ENCODE measurements at regions not wholly inside any gene's neighbourhood (a gene's known extent, or its start where the extent isn't known, plus 50 kb on each side); places are given as distances from the start of the nearest gene placed in this dataset.

DNA sequence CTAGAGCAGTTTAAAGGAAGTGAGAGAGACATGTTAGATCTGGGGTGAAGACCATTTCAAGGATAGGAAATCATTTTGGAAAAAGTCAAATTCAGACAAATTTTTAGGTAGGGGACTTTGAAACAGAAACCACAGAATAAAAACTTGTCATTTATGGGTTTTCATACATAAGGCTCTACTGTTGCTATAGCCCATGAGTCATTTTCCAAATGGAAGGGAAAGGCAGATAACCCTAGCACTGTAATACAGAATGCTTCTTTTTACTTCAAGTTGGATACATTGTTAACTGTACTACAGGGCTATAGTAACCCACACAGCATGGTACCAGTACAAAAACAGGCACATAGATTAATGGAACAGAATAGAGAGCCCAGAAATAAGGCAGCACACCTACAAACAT, 455.4 kb downstream of the EBF1 start:
- no peak for DNase-seq (ENCODE audit: low read depth)

DNA sequence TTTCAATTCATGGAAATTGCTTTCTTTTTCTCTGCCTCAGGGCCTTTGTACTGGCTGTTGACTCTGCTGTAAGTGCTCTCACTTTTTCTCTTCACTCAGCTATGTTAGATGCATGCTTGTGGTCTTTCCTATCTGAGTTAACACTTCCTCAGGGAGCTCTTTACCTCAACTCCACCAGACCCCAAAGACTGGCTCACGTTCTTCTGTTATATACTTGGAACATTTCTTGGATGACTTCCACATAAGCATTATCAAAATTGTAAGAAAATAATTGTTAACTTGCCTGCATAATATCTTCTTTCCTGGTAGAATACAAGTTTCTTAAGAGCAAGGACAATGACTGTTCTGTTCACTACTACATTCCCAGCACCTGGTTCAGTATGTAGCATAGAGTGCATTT, 455.9 kb downstream of the EBF1 start:
- no peak for DNase-seq (ENCODE audit: low read depth)

DNA sequence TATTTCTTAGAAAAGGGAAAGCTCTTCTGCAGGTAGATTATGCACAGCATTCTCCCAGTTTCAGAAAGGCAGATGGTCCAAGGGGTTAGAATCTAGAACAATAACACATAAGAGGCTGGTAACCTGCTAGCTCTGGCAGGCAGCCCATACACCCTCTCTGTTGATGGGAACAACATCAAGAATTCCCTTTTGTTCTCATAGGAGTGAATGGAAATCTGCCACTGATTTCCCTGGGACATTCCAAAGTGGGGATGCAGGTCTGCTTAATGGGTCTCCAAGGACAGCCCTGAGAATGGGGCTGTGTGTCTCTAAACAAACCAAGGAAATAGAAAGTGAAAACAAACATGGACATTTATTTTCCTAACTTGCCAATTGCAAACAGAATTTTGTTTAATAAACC, 456.8 kb downstream of the EBF1 start:
- DNase-seq (ENCODE audit: low read depth), result no peak

DNA sequence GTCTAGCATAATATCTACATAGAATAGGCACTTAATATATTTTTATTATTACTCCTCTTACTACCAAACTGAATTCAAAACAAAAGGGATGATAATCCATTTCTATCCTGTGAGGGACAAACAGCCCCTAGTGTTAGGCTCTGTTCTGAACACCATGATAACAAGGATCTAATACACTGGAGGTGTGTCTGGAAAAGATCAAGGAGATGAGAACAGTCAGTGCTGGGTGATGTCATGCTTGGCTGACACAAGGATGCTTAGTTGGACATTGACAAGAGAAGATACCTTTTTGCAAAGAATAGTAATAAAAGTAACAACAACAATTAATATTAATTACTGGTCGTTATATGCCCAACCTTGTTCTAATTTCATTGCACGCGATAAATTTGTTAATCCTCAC, 458.7 kb downstream of the EBF1 start:
- DNase-seq (ENCODE audit: low read depth), result no peak

DNA sequence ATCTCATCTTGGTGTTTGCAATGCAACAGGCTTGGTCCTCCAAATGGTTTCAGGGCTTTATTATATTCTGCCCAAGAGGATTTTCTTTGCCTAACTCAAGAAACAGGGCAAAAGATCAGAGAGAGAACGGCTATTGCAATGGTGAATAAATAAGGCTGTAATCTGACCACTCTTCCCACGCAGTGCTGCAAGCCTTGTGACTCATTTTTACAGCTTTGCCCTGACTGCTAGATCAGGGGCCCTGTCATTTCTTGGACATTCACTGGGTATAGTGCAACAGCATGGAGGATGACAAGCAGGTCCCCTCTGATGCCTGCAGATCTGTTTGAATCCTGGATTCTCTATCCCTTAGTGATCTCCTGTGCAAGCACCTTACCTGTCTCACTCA, 459.1 kb downstream of the EBF1 start:
- DNase-seq (ENCODE audit: low read depth), result no peak

DNA sequence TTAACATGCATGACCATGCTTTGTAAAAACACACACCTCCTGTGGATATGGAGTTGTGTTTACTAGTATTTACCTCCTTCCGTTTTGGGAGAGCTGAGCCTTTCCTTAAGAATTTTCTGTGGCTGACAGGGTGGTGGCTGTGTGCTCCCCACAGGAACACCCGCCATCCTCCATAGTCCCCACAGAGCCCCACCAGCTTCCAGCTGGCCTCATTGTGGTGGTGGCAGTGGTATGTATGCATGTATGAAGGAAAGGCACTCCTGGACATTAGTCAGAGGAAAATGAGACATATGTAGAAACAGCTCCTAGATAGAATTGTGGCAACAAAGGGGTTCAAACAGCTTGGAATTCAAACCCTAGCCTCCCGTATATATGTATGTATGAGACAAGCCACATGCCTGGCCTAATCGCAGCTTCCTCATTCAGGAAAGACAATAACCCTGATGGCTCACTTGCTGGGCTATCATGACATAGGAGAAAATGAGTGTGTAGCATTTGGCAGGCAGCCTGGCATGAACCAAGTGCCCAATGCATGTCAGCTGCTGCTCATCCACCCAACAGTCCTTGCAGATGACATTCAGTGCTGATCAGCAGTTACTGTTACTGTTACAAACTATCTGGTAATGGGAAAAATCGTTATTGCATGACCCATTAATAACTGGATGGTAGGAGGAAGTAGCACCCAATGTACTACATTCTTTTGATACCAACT, 459.7 kb downstream of the EBF1 start:
- DNase-seq (ENCODE audit: low read depth), result no peak

DNA sequence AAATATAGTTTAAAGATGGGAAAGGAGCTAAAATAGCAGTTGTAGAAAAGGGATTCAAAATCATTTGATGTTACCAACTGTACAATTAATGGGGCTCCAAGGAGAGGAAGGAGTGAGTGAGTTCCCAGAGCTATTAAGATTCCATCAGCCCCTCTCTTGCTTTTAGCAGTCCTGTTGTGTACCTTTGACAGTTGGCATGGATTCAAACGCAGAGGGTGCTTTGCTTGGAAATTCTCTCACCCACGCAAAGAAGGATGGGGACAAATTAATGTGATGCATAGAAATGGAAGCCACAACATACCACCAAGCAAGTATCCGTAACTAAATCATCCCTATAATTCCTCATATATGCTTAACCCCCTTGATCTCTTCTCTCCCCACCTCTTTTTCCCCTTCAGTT, 461.3 kb downstream of the EBF1 start:
- DNase-seq (ENCODE audit: low read depth), result no peak

DNA sequence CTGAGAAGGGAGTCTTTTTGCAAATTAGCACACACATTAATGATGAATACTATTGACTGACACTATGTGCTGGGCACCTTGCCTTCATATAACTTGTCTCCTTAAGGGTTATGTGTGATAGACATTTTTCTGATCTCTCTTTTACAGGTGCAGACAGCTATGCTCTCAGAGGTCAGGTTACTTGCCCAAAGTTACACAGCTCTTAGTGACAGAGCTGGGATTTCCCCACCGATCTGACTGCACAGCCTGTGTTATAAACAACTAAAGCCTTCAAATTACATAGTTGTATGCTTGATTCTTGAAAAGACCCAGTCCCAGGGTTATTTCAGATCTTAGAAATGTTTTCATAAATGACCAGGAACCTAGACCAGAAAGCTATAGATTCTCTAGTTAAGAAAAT, 462.7 kb downstream of the EBF1 start:
- DNase-seq (ENCODE audit: low read depth), result no peak

DNA sequence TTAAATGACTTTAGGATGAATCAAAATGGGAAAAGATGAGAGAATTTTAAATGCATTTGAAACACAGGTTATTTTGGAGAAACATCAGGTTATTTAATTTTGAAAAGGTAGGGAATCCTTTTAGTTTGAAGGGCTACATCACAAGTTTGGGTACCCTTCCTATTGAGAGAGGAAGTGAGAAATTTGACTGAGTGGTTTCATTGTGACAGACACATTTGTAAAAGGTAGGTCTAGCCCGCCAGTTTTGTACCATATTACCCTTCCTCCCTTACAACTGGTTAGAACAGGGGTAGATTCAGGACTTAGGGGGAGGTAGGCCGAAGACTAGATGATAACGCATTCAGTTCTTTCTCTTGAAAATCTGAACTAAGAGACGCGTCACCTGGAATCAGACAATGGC, 464.2 kb downstream of the EBF1 start:
- DNase-seq (ENCODE audit: low read depth), result no peak

DNA sequence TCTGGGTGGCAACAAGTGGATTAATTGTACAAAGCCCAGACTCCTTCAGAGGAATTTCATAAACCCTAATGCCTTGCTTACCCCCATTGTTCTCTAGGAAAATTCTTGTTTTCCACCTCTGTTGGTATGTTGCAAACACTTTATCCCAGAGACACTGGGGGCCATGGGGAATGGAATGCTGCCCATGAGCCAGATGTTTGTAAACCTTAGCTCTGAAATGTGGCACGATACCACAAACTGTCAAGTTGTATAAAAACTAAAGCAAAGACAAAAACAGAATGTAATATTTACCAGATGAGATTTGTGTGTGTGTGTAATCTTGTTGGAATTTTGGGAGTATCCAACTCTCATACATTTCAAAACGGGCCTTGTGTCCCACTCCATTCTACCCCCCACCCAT, 465.0 kb downstream of the EBF1 start:
- DNase-seq (ENCODE audit: low read depth), result no peak

DNA sequence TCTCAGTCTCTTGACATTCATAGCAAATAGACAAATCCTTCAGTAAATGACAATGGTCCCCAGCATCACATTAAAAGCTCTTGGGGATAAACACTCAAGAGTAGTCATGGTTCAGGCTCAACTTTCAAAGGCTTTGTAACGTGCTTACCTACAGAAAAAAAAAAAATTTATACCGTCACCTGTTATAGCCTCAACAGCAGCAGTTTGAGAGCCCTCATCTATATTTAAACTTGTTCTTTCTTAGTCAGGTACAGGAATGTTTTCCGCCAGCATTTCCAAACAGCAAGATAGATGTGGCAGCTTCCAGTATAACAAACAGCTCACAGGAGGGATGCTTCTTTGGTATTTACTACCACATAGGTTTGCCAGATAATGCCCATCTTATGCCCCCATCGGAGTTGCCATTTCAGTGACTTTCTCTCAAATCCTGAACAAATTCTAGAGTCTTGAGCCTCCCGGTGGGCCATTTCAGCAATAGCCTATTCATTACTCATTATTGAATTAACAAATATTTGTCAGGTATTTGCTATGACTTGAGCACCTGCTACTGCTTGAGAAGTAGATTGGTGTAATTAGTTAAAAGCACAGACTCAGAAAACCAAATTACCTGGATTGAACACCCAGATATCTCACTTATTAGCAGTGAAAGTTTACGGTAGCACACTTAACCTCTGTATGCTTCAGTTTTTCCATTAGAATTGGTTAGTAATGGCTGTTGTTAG, 470.0 kb downstream of the EBF1 start:
- no peak for DNase-seq (ENCODE audit: low read depth)

DNA sequence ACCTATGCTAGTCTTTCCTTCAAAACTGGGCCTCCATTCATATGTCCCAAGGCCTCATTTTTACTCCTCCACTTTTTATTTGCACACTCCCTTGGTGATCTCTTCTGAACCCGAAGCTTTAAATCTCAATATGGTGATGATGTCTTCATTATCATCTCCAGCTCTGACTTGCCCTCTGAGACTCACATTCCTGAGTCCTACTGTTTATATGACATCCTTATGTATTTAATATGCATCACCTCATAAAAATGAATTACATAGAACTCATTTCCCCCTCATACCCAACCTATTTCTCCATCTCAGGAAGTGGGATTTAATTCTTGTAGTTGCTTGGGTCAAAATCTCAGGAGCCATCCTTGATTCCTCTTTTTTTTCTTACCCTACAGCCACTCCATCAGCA, 473.0 kb downstream of the EBF1 start:
- no peak for DNase-seq (ENCODE audit: low read depth)

DNA sequence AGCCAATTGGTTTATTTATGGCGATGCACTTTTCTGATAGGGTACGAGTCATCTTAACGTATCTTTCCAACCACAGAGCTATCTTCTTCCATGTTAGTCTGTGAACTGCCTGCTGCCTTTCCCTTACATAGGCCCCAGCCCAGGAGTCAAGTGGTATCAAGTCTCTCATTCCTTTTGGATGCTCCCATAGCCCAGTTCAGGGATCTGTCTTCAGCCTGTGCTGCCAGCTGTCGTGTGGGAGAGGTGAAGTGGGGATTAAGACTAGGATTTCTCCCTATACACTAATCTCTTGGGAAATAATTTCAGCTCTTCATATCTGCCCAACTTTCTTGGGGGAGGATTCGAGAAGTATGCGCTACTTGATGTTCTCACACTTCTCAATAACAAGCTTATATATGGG, 475.7 kb downstream of the EBF1 start:
- no peak for DNase-seq (ENCODE audit: low read depth)

DNA sequence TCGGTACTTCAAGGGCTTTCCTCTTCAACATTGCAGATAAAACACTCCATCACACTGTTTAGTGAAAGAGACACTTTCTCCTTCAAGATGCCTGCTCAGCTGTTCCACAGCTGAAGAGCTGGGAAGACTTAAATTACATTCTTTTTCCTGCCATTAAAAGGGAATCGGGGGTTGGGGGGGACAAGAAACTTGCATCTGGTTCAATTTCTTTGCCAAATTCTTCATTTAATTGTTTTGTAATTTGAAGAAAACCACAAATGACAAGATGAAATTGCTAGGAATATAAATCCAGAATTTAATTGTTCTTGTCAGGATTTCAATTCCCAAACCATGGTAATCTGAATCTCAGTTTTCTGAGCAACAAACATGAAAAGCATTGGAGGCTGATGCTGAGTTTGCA, 478.3 kb downstream of the EBF1 start:
- DNase-seq (ENCODE audit: low read depth), result no peak

DNA sequence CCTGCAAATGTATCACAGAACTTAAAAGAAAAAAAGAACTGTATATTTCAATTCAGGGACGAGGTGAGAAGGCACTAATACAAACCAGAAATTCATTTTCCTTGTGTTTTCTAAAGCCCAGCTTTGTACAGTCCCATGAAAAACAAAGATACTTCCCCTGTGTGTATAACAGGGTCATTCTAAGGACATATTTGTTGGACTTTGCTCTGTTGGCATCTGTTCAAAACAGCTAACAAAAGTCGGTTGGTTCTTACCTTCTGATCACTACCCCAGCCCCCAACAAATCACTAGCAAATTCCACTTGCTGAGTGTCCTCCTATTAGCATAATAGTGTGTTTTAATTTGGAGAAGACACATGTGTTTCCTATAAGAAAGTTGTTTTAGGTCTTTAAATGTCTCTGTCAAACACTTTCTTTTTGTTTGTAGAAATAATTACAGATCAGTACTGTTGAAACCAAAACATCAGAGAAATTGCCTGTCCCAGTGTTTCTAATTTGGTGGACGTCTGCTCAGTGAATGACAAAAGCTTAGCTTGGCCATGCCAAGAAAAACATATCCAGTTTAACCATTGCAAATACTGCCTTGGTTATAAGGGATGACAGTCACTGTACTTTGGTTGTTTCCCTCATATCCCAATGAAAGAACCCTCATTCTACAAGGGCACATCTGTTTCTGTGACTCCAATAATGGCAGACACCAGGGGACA, 480.5 kb downstream of the EBF1 start:
- no peak for DNase-seq (ENCODE audit: low read depth)

DNA sequence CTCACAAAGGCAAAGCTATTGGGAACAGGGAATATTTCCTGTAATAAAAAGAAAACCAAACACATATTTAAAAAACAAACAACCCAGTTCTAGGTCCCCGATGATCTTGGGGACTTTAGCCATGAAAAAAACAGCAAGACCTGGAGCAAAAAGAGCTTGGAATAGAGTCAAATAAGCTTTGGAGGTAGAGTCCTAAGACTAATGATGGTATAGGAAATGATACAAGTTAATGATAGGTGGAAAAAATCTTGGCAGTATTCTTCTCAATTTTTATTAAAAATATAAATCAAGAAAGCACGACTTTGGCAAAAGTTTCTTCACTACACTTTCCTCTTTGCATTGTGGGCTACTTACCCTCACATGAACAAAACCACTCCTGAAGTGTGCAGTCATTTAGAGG, 481.5 kb downstream of the EBF1 start:
- DNase-seq (ENCODE audit: low read depth), result no peak

DNA sequence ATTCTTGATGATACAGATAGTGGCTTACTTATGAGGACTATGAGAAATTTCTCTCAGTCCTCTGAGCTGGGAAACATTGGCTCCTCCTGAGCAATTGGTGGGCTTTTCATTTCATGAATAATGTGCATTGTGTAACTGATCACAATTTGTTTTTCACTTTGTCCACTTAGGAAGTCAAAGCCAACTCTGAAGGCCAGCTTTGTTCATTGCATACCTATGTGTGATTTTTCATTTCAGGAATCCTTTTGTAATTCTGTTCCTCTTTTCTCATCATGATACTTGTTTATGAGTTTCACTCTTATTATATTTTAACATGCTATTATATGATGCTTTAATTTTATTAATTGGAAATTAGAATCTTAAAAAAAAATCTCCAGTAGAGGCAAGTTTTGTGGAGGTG, 483.0 kb downstream of the EBF1 start:
- no peak for DNase-seq (ENCODE audit: low read depth)

DNA sequence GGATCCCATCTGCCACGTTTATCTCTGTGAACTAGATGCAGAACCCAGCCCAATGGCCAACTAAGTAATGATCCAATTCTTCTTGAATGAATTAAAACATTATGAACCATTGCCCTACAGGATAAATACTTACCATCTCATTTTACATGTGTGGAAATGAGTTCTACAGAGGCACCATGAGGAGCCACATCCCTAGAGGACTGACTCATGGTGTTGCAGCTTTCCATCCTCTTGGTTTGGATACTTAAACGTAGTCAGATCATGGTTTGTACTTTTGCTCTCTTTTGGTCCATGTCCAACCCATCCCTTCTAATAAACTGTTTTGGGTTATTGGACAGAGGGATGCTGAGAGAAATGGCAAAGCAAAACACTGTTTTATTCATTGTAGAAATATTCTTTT, 484.8 kb downstream of the EBF1 start:
- no peak for DNase-seq (ENCODE audit: low read depth)

DNA sequence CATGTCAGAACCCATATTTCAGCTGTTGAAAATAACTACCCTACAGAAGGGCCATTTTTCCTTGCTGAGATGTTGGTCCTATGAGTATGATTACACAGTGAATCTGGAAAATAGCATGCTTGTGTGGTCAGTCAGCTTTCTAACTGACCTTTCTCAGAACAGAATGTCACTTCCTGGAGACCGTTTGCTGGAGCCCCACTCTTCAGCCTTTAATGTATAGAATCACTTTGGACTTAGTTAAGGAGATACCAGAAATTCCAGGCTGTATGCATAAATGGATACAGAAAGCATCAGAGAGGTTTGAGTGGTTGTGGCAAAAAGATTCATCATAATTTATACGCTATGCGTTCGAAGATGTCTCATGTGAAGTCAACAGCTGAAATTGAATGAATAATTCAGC, 488.1 kb downstream of the EBF1 start:
- no peak for DNase-seq (ENCODE audit: low read depth)

DNA sequence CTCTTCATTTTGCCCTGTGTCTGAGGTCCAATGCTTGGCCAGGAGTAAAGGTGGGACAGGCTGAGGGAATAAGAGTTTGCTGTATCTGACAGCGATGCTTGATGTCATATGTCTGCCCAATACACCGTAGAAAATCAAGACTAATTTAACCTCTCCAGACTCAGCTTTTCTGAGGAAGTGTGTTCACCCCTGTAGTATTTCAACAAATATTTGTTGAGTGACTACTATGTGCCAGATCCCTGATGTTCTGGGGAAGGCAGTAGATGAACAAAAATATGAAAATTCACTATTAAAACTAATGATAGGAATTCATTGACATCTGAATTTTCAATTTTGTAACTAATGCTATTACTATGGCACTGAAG, 489.7 kb downstream of the EBF1 start:
- DNase-seq (ENCODE audit: low read depth), result no peak

DNA sequence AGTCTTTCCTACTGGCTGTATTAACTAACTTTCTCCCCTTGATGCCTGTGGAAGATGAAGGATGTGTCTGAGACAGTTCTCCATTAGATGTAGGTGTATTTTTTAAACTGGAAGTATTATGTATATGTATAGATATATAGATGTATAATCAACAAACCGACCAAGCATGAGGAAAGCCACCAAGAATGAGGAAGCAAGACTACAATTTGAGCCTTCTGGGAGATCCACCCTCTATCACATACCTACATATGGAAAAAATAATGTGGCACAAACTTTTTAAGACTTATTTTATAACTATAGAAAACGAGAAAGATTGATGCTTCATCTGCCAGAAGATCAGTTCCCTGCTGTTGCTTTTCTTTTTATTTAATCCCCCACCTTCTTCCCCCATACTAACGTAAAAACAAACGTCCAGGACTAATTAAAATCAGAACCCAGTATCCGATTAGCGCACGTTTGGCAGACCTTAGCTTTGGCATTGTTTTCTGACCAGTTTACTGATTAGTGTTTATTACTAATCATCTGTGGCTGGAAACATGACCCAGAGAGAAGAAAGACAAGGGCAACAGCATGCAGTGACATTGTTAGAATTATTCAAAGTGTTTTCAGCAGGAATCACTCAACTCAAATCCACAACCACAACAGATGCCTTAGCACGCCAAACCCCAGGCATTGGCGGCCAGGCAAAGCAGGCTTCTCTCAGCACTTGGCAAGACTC, 490.2 kb downstream of the EBF1 start:
- peak; percentile 76 for DNase-seq (ENCODE audit: low read depth)

DNA sequence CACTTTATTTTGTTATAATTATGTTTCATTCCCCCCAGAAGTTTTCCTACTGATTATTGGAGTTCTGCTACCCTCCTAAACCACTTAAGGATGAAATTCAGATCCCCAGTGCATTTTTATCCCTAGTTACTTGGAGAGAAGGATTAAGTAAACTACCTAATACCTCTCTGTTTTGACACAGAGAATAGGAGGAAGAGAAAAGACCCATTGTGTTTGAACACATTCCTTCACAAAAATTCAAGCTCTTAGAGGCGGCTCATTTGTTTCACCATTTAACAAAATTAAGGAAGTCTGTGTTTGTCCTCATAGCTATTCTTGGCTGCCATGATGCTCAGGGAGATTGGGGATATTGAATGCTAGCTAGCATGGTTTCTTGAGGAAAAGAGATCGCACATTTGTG, 492.6 kb downstream of the EBF1 start:
- DNase-seq (ENCODE audit: low read depth), result no peak

DNA sequence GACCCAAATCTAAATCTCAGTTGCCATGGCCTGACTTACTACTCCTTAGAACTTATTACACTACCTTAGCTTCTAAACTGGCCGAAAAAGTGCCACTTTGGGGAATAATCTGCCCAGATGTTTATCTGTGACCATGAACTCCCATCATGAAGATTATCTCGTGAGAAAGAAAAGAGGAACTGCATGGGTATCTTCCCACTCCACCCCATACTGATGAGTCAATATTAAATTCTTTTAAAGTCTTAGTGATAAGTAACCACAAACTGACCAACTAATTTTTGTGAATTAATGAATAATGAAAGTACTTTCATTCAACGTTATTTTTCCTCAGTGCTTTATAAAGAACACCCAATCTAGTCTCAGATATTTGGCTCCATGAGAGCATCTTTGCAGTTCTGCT, 493.5 kb downstream of the EBF1 start:
- DNase-seq (ENCODE audit: low read depth), result no peak
